ENCODE measurements at regions not wholly inside any gene's neighbourhood (a gene's known extent, or its start where the extent isn't known, plus 50 kb on each side); places are given as distances from the start of the nearest gene placed in this dataset.

DNA sequence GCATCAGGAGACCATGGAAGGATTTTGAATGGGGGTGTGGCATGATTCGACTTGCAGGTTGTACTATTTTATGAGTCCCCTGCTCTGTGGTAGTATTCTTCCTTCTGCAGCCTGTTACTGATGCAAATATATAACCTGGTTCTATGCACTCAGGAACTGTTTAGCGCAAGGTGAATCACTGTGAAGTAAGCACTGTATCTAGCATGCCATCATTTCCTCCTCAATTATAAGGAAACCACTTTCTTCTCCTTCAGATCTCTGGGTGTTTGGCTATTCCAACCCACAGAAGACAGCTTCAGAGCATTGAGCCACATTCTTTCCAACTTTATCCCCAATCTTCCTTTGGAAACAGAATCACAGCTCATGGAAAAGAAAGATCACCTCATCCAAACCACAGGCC, 176.7 kb downstream of the DIPK2A start:
- H3K9me3 ChIP-seq (ENCODE audit: control insufficient read depth, low read length), result no peaks in the 10 kb centered on the region
- no peaks in the 10 kb centered on the region for H3K36me3 ChIP-seq (ENCODE audit: control insufficient read depth, insufficient read depth, low read length)
- H3K27ac ChIP-seq (ENCODE audit: low read depth, low read length), result no peak overlapping the region
- no peak overlapping the region for H3K4me3 ChIP-seq (ENCODE audit: low read length)
- peaks cover 6% of the 10 kb centered on the region for H3K4me1 ChIP-seq (ENCODE audit: control insufficient read depth, insufficient read depth, low read length)
- H3K9me3 Mint-ChIP-seq, result no peaks in the 10 kb centered on the region
- 89 to 96% methylated on average over 1 to 2 of the region's 2 CpGs for WGBS, 2 experiments (ENCODE audit: insufficient coverage in 1 of 2, insufficient read length in 1 of 2)
- H3K36me3 Mint-ChIP-seq (ENCODE audit: low read depth), result no peaks in the 10 kb centered on the region
- H3K27me3 ChIP-seq (ENCODE audit: control insufficient read depth, insufficient read depth, low read length, poor library complexity, severe bottlenecking), result no peaks in the 10 kb centered on the region
- no peak overlapping the region for H3K27ac Mint-ChIP-seq
- no peak overlapping the region for H3K4me3 Mint-ChIP-seq
- H3K27me3 Mint-ChIP-seq (ENCODE audit: insufficient read depth), result no peaks in the 10 kb centered on the region
- no peaks in the 10 kb centered on the region for H3K4me1 Mint-ChIP-seq
- DNase-seq, result no peak
- H3K9ac ChIP-seq (ENCODE audit: extremely low read depth, low read length, poor library complexity, severe bottlenecking), result no peak overlapping the region
- TF ChIP-seq, protein P1, sequence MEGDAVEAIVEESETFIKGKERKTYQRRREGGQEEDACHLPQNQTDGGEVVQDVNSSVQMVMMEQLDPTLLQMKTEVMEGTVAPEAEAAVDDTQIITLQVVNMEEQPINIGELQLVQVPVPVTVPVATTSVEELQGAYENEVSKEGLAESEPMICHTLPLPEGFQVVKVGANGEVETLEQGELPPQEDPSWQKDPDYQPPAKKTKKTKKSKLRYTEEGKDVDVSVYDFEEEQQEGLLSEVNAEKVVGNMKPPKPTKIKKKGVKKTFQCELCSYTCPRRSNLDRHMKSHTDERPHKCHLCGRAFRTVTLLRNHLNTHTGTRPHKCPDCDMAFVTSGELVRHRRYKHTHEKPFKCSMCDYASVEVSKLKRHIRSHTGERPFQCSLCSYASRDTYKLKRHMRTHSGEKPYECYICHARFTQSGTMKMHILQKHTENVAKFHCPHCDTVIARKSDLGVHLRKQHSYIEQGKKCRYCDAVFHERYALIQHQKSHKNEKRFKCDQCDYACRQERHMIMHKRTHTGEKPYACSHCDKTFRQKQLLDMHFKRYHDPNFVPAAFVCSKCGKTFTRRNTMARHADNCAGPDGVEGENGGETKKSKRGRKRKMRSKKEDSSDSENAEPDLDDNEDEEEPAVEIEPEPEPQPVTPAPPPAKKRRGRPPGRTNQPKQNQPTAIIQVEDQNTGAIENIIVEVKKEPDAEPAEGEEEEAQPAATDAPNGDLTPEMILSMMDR (conservative IDR thresholded peaks at IDR 0.05), result no peak

DNA sequence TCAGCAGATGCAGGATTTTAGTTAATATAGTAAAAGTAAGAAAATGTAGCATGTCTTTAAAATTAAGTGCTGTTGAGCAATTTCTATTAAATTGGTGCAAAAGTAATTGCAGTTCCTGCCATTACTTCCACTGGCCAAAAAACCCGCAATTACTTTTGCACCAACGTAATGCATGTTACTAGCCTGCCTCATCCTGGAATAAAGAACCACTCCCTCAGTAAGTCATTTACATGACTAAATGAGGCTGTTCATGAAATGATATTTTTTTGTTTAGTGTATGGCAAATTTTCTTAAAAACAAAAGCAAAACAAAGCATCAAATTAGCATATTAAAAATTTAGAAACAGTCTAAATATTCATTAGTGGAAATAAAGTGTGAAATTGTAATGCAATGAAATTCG, 180.4 kb downstream of the DIPK2A start:
- H3K4me1 ChIP-seq (ENCODE audit: control insufficient read depth, insufficient read depth, low read length), result no peaks in the 10 kb centered on the region
- no peaks in the 10 kb centered on the region for H3K4me1 Mint-ChIP-seq
- no peaks in the 10 kb centered on the region for H3K27me3 Mint-ChIP-seq (ENCODE audit: insufficient read depth)
- TF ChIP-seq, protein P1 (conservative IDR thresholded peaks at IDR 0.05), result no peak
- no peak overlapping the region for H3K4me3 ChIP-seq (ENCODE audit: low read length)
- H3K27ac Mint-ChIP-seq, result no peak overlapping the region
- peaks cover 9% of the 10 kb centered on the region for H3K9me3 Mint-ChIP-seq
- DNase-seq, result no peak
- 95 to 100% methylated on average over 2 to 3 of the region's 3 CpGs for WGBS, 2 experiments (ENCODE audit: insufficient coverage in 1 of 2, insufficient read length in 1 of 2)
- H3K27me3 ChIP-seq (ENCODE audit: control insufficient read depth, insufficient read depth, low read length, poor library complexity, severe bottlenecking), result no peaks in the 10 kb centered on the region
- no peak overlapping the region for H3K4me3 Mint-ChIP-seq
- H3K36me3 Mint-ChIP-seq (ENCODE audit: low read depth), result no peaks in the 10 kb centered on the region
- no peak overlapping the region for H3K27ac ChIP-seq (ENCODE audit: low read depth, low read length)
- H3K36me3 ChIP-seq (ENCODE audit: control insufficient read depth, insufficient read depth, low read length), result no peaks in the 10 kb centered on the region
- H3K9me3 ChIP-seq (ENCODE audit: control insufficient read depth, low read length), result no peaks in the 10 kb centered on the region
- H3K9ac ChIP-seq (ENCODE audit: extremely low read depth, low read length, poor library complexity, severe bottlenecking), result no peak overlapping the region

- Histone ChIP-seq H3K4me1 (ENCODE audit: control insufficient read depth, insufficient read depth, low read length) (no peaks in the 10 kb centered on the region), H3K27me3 (ENCODE audit: control insufficient read depth, insufficient read depth, low read length, poor library complexity, severe bottlenecking) (no peaks in the 10 kb centered on the region), H3K9me3 (ENCODE audit: control insufficient read depth, low read length) (peaks cover 18% of the 10 kb centered on the region), H3K27ac (ENCODE audit: low read depth, low read length) (no peak overlapping the region), H3K4me3 (ENCODE audit: low read length) (no peak overlapping the region), H3K36me3 (ENCODE audit: control insufficient read depth, insufficient read depth, low read length) (no peaks in the 10 kb centered on the region), H3K9ac (ENCODE audit: extremely low read depth, low read length, poor library complexity, severe bottlenecking) (no peak overlapping the region)
- TF ChIP-seq, protein P1 (conservative IDR thresholded peaks at IDR 0.05), result no peak
- no peaks in the 10 kb centered on the region for H3K27me3 Mint-ChIP-seq (ENCODE audit: insufficient read depth)
- no peak for DNase-seq
- H3K27ac Mint-ChIP-seq, result no peak overlapping the region
- no peak overlapping the region for H3K4me3 Mint-ChIP-seq
- H3K36me3 Mint-ChIP-seq (ENCODE audit: low read depth), result no peaks in the 10 kb centered on the region
- peaks cover 25% of the 10 kb centered on the region for H3K9me3 Mint-ChIP-seq
- H3K4me1 Mint-ChIP-seq, result no peaks in the 10 kb centered on the region
Measured at GRCh38 chr3:144160627-144161026, 189.0 kb downstream of the DIPK2A start.
